ENCODE measurements at regions not wholly inside any gene's neighbourhood (a gene's known extent, or its start where the extent isn't known, plus 50 kb on each side); places are given as distances from the start of the nearest gene placed in this dataset.

DNA sequence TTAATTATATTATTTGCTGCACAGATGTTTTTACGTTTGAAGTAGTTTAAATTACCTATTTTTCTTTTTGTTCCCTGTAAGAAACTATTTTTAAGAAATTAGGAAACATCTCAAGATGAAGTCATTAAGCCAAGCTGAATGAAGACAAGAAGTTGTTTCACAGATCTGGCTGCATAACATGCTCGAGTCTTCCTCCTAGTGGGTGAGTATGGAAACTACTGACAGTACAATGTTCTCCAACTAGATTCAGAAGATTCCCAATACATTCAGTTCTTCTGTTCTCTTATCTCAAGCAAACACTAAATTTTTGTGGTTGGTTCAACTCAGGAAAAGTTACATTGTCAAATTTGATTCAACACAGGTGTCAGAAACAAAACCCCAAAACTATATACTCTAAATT, 256.8 kb upstream of the VCX start:
- H3K4me3 Mint-ChIP-seq = no peak overlapping the region
- Histone ChIP-seq H3K27me3 (ENCODE audit: control insufficient read depth in 2 of 2, insufficient read depth in 2 of 2, low read length in 2 of 2) (no peaks in the 10 kb centered on the region), H3K4me1 (ENCODE audit: control insufficient read depth in 2 of 2, insufficient read depth in 2 of 2, low read length in 2 of 2) (no peaks in the 10 kb centered on the region), H3K36me3 (ENCODE audit: control insufficient read depth in 2 of 3, insufficient read depth in 3 of 3, low read length in 3 of 3) (no peaks in the 10 kb centered on the region), H3K9me3 (ENCODE audit: control insufficient read depth in 2 of 3, low read length in 3 of 3) (no peaks in the 10 kb centered on the region), H3K4me3 (ENCODE audit: low read length) (no peak overlapping the region), H3K27ac (ENCODE audit: low read depth, low read length) (no peak overlapping the region)
- no peaks in the 10 kb centered on the region for H3K4me1 Mint-ChIP-seq
- ATAC-seq (no peak), DNase-seq (no peak)
- H3K27ac Mint-ChIP-seq = no peak overlapping the region
- intact Hi-C loops (cut with micrococcal nuclease) = no loop called here
- no peaks in the 10 kb centered on the region for H3K36me3 Mint-ChIP-seq
- POLR2A ChIA-PET = no interaction called here
- no peaks in the 10 kb centered on the region for H3K27me3 Mint-ChIP-seq
- CTCF ChIA-PET = no interaction called here
- H3K9me3 Mint-ChIP-seq = no peaks in the 10 kb centered on the region

DNA sequence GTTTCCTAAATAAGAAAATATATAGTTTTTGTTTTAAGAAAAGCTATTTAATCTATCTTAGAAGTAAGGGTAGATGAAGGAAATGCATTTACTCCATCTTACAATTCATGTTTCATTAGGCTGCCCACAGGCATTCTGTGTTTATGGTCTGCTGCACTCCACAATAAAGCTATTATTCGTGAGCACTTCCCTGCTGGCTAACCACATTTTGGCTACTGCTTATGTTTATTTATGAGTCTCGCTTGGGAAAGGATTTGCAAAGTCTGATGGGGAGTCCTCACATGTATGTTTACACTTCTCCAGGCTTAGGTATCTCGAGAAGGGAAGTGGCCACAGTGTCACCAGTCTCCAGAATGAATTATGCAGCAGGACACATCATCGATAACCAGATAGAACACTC, 260.8 kb upstream of the VCX start:
- H3K9me3 Mint-ChIP-seq = peaks cover 0 to 2% (median 0%) of the 10 kb centered on the region in 11 donors
- DNase-seq (no peak), ATAC-seq (no peak)
- Histone ChIP-seq H3K27me3 (ENCODE audit: control insufficient read depth in 2 of 2, insufficient read depth in 2 of 2, low read length in 2 of 2) (no peaks in the 10 kb centered on the region), H3K36me3 (ENCODE audit: control insufficient read depth in 2 of 3, insufficient read depth in 3 of 3, low read length in 3 of 3) (no peaks in the 10 kb centered on the region), H3K9me3 (ENCODE audit: control insufficient read depth in 2 of 3, low read length in 3 of 3) (no peaks in the 10 kb centered on the region), H3K4me3 (ENCODE audit: low read length) (no peak overlapping the region), H3K4me1 (ENCODE audit: control insufficient read depth in 2 of 2, insufficient read depth in 2 of 2, low read length in 2 of 2) (no peaks in the 10 kb centered on the region), H3K27ac (ENCODE audit: low read depth, low read length) (no peak overlapping the region)
- no peaks in the 10 kb centered on the region for H3K4me1 Mint-ChIP-seq
- intact Hi-C loops (cut with micrococcal nuclease) = no loop called here
- H3K27ac Mint-ChIP-seq = no peak overlapping the region
- no peak overlapping the region for H3K4me3 Mint-ChIP-seq
- H3K36me3 Mint-ChIP-seq = no peaks in the 10 kb centered on the region
- CTCF ChIA-PET = no interaction called here
- POLR2A ChIA-PET = no interaction called here
- no peaks in the 10 kb centered on the region for H3K27me3 Mint-ChIP-seq

DNA sequence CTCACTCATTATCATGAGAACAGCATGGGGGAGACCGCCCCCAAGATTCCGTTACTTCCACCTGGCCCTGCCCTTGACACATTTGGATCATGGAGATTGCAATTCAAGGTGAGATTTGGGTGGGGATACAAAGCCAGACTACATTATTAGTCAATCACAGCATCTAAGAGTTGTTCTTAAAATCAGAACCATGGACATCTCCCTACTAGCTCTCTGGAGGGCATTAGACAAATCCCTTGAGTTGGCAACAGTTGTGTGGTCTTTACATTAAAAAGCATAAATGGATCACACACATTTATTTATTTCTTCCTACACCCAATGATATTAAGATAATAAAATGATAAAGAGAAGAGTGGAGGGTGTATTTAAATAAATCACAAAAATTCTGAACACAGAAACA, 262.8 kb upstream of the VCX start:
- H3K4me3 ChIP-seq (ENCODE audit: low read length) = no peak overlapping the region
- no peaks in the 10 kb centered on the region for H3K4me1 ChIP-seq (ENCODE audit: control insufficient read depth in 2 of 2, insufficient read depth in 2 of 2, low read length in 2 of 2)
- H3K36me3 Mint-ChIP-seq = no peaks in the 10 kb centered on the region
- CTCF ChIA-PET = no interaction called here
- intact Hi-C loops (cut with micrococcal nuclease) = no loop called here
- H3K4me1 Mint-ChIP-seq = no peaks in the 10 kb centered on the region
- no peaks in the 10 kb centered on the region for H3K36me3 ChIP-seq (ENCODE audit: control insufficient read depth in 2 of 3, insufficient read depth in 3 of 3, low read length in 3 of 3)
- no peaks in the 10 kb centered on the region for H3K27me3 Mint-ChIP-seq
- POLR2A ChIA-PET = no interaction called here
- no peak overlapping the region for H3K27ac ChIP-seq (ENCODE audit: low read depth, low read length)
- no peaks in the 10 kb centered on the region for H3K27me3 ChIP-seq (ENCODE audit: control insufficient read depth in 2 of 2, insufficient read depth in 2 of 2, low read length in 2 of 2)
- peaks cover 0 to 2% (median 0%) of the 10 kb centered on the region in 11 donors for H3K9me3 Mint-ChIP-seq
- ATAC-seq (no peak), DNase-seq (no peak)
- H3K4me3 Mint-ChIP-seq = no peak overlapping the region
- no peaks in the 10 kb centered on the region for H3K9me3 ChIP-seq (ENCODE audit: control insufficient read depth in 2 of 3, low read length in 3 of 3)
- no peak overlapping the region for H3K27ac Mint-ChIP-seq

DNA sequence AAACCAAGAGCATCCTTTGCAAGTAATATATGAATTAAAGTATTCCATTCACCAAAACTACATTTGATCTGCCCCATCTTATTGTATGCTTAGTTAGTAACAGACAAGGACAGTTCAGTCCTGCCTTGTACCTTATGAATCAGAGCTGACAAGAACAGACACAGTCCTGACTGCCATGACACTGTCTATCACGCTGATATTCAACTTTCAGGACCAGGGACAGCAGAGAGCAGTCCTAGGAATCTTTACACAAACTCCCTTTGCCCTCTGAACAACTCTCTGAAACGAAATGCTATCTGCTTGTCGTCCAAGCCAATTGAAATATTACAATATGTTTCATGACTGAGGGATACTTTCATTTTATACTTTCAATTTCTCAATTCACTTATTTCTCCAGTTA, 268.6 kb upstream of the VCX start:
- Mint-ChIP-seq H3K9me3 (peaks cover 0 to 3% (median 0%) of the 10 kb centered on the region in 11 donors), H3K4me1 (no peaks in the 10 kb centered on the region), H3K27me3 (no peaks in the 10 kb centered on the region), H3K27ac (no peak overlapping the region), H3K4me3 (no peak overlapping the region), H3K36me3 (no peaks in the 10 kb centered on the region)
- no peaks in the 10 kb centered on the region for H3K36me3 ChIP-seq (ENCODE audit: control insufficient read depth in 2 of 3, insufficient read depth in 3 of 3, low read length in 3 of 3)
- POLR2A ChIA-PET = no interaction called here
- CTCF ChIA-PET = no interaction called here
- intact Hi-C loops (cut with micrococcal nuclease) = no loop called here
- H3K27ac ChIP-seq (ENCODE audit: low read depth, low read length) = no peak overlapping the region
- DNase-seq = no peak
- H3K9me3 ChIP-seq (ENCODE audit: control insufficient read depth in 2 of 3, low read length in 3 of 3) = no peaks in the 10 kb centered on the region
- no peaks in the 10 kb centered on the region for H3K4me1 ChIP-seq (ENCODE audit: control insufficient read depth in 2 of 2, insufficient read depth in 2 of 2, low read length in 2 of 2)
- H3K4me3 ChIP-seq (ENCODE audit: low read length) = no peak overlapping the region
- no peaks in the 10 kb centered on the region for H3K27me3 ChIP-seq (ENCODE audit: control insufficient read depth in 2 of 2, insufficient read depth in 2 of 2, low read length in 2 of 2)
- ATAC-seq = no peak

DNA sequence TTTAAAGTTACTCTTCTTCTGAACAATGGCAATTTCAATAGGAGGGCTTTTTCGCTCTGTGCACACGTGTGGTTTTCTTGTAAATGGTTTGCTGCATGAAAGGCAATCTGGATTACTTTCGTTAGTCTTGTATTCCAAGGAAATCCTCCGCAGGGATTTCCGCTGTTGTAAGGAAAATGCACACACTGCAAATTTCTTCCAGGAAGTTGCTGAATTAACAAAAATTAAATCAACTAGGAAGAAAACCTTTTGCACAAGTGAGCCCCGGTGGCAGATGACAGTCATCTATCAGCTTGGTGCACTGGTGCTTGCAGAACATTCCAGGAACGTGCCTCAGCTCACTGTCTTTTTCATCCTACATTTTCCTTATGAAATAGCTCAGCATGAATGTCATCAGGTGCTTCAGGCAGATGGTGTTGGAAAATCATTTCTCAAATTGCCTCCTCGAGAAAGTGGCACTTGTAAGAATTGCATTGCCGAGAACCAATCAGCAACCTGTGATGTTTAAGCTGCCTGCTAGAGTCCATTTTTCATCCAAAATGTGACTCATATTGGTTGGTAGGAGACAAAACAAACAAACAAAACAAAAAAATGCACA, 272.4 kb upstream of the VCX start:
- H3K4me1 ChIP-seq (ENCODE audit: control insufficient read depth in 2 of 2, insufficient read depth in 2 of 2, low read length in 2 of 2) = no peaks in the 10 kb centered on the region
- H3K9me3 ChIP-seq (ENCODE audit: control insufficient read depth in 2 of 3, low read length in 3 of 3) = no peaks in the 10 kb centered on the region
- no peak overlapping the region for H3K4me3 ChIP-seq (ENCODE audit: low read length)
- DNase-seq (no peak), ATAC-seq (no peak)
- no peaks in the 10 kb centered on the region for H3K4me1 Mint-ChIP-seq
- CTCF ChIA-PET = no interaction called here
- no peak overlapping the region for H3K27ac Mint-ChIP-seq
- H3K36me3 ChIP-seq (ENCODE audit: control insufficient read depth in 2 of 3, insufficient read depth in 3 of 3, low read length in 3 of 3) = no peaks in the 10 kb centered on the region
- H3K9me3 Mint-ChIP-seq = peaks cover 0 to 3% (median 0%) of the 10 kb centered on the region in 11 donors
- no peaks in the 10 kb centered on the region for H3K27me3 ChIP-seq (ENCODE audit: control insufficient read depth in 2 of 2, insufficient read depth in 2 of 2, low read length in 2 of 2)
- H3K27ac ChIP-seq (ENCODE audit: low read depth, low read length) = no peak overlapping the region
- H3K4me3 Mint-ChIP-seq = no peak overlapping the region
- POLR2A ChIA-PET = no interaction called here
- H3K27me3 Mint-ChIP-seq = no peaks in the 10 kb centered on the region
- no peaks in the 10 kb centered on the region for H3K36me3 Mint-ChIP-seq
- intact Hi-C loops (cut with micrococcal nuclease) = no loop called here

DNA sequence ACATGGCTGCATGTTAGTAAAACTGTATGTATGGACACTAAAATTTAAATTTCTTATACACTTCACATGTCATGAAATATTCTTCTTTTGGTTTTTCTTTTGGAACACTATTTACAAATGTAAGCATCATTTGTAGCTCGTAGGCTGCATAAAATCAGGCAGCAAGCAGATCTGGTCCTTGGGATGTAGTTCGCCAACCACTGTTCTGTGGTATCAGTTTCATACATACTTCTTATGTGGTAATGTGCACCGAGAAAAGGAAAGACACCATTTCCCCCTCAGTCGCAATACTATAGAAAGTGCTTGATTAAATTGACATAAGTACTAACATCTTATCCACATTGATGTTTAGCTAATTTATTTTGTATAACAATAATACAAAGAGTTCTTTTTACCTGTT, 274.4 kb upstream of the VCX start:
- Histone ChIP-seq H3K36me3 (ENCODE audit: control insufficient read depth in 2 of 3, insufficient read depth in 3 of 3, low read length in 3 of 3) (no peaks in the 10 kb centered on the region), H3K9me3 (ENCODE audit: control insufficient read depth in 2 of 3, low read length in 3 of 3) (no peaks in the 10 kb centered on the region), H3K27me3 (ENCODE audit: control insufficient read depth in 2 of 2, insufficient read depth in 2 of 2, low read length in 2 of 2) (no peaks in the 10 kb centered on the region), H3K4me1 (ENCODE audit: control insufficient read depth in 2 of 2, insufficient read depth in 2 of 2, low read length in 2 of 2) (no peaks in the 10 kb centered on the region), H3K27ac (ENCODE audit: low read depth, low read length) (no peak overlapping the region), H3K4me3 (ENCODE audit: low read length) (no peak overlapping the region)
- H3K4me3 Mint-ChIP-seq = no peak overlapping the region
- ATAC-seq (no peak), DNase-seq (no peak)
- no peaks in the 10 kb centered on the region for H3K27me3 Mint-ChIP-seq
- H3K9me3 Mint-ChIP-seq = peaks cover 0 to 3% (median 0%) of the 10 kb centered on the region in 11 donors
- POLR2A ChIA-PET = no interaction called here
- intact Hi-C loops (cut with micrococcal nuclease) = no loop called here
- no peaks in the 10 kb centered on the region for H3K36me3 Mint-ChIP-seq
- H3K4me1 Mint-ChIP-seq = no peaks in the 10 kb centered on the region
- CTCF ChIA-PET = no interaction called here
- no peak overlapping the region for H3K27ac Mint-ChIP-seq

DNA sequence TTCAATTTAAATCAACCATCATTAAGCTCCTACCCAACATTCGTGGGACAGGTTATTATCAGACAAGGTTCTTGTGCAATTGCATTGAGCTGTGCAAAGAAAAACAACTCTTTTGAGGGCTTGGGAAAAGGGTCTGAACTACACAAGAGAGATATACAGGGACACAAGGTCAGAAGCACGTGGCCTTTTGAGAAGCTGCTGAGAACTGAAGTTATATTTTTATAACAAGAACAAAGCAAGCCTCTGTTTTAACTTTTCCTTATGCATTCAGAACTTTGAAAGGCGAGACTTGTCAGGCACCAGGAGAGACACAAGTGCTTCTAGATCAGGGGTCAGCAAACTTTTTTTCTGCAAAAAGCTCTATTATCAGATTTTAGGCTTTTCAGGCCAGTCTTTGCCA, 274.8 kb upstream of the VCX start:
- intact Hi-C loops (cut with micrococcal nuclease) = no loop called here
- H3K36me3 ChIP-seq (ENCODE audit: control insufficient read depth in 2 of 3, insufficient read depth in 3 of 3, low read length in 3 of 3) = no peaks in the 10 kb centered on the region
- no peaks in the 10 kb centered on the region for H3K27me3 ChIP-seq (ENCODE audit: control insufficient read depth in 2 of 2, insufficient read depth in 2 of 2, low read length in 2 of 2)
- no peaks in the 10 kb centered on the region for H3K9me3 ChIP-seq (ENCODE audit: control insufficient read depth in 2 of 3, low read length in 3 of 3)
- H3K4me1 Mint-ChIP-seq = no peaks in the 10 kb centered on the region
- H3K27ac Mint-ChIP-seq = no peak overlapping the region
- ChIA-PET CTCF (no interaction called here), POLR2A (no interaction called here)
- no peak overlapping the region for H3K4me3 Mint-ChIP-seq
- no peak for DNase-seq
- no peak overlapping the region for H3K4me3 ChIP-seq (ENCODE audit: low read length)
- H3K4me1 ChIP-seq (ENCODE audit: control insufficient read depth in 2 of 2, insufficient read depth in 2 of 2, low read length in 2 of 2) = no peaks in the 10 kb centered on the region
- H3K36me3 Mint-ChIP-seq = no peaks in the 10 kb centered on the region
- no peak for ATAC-seq
- peaks cover 0 to 3% (median 0%) of the 10 kb centered on the region in 11 donors for H3K9me3 Mint-ChIP-seq
- H3K27ac ChIP-seq (ENCODE audit: low read depth, low read length) = no peak overlapping the region
- H3K27me3 Mint-ChIP-seq = no peaks in the 10 kb centered on the region

Measured in naive thymus-derived CD4-positive, alpha-beta T cell (primary cell).